Thymus (tissue), 11 donors: ENCODE measurements at regions not wholly inside any gene's neighbourhood (a gene's known extent, or its start where the extent isn't known, plus 50 kb on each side); places are given as distances from the start of the nearest gene placed in this dataset.

Experiments used
- DNase-seq, 9 donors: peaks; one replicate each; pipeline ENCODE4 v3.0.0-alpha.2; 2013; ENCODE audit warnings: low spot score in 9 of 9, low read depth in 6 of 9, missing footprints in 1 of 9
- H3K27ac ChIP-seq, 2 donors: one replicate each; pipeline ENCODE4 v1.5.1; 2013; ENCODE audit warnings: control low read depth in 1 of 2, low read depth in 1 of 2, low read length in 1 of 2, mild to moderate bottlenecking in 1 of 2, moderate library complexity in 1 of 2
- H3K27me3 ChIP-seq, 2 donors: one replicate each; pipeline ENCODE4 v1.5.1; 2013; ENCODE audit warnings: low read length in 1 of 2; ENCODE audit not compliant: control insufficient read depth in 2 of 2, insufficient read depth in 1 of 2
- H3K36me3 ChIP-seq, 2 donors: one replicate each; pipeline ENCODE4 v1.5.1; 2013; ENCODE audit warnings: low read length in 1 of 2, mild to moderate bottlenecking in 1 of 2, moderate library complexity in 1 of 2; ENCODE audit not compliant: control insufficient read depth in 2 of 2, insufficient read depth in 2 of 2
- H3K4me1 ChIP-seq, 2 donors: one replicate each; pipeline ENCODE4 v1.5.1; 2013; ENCODE audit warnings: low read length in 2 of 2; ENCODE audit not compliant: control insufficient read depth in 2 of 2, insufficient read depth in 2 of 2
- H3K4me3 ChIP-seq, 2 donors: one replicate each; pipeline ENCODE4 v1.5.1; 2013; ENCODE audit warnings: low read length in 2 of 2, control low read depth in 1 of 2, mild to moderate bottlenecking in 1 of 2
- H3K9me3 ChIP-seq, 2 donors: one replicate each; pipeline ENCODE4 v1.5.1; 2013; ENCODE audit warnings: low read length in 1 of 2, mild to moderate bottlenecking in 1 of 2; ENCODE audit not compliant: control insufficient read depth in 2 of 2, insufficient read depth in 1 of 2
- WGBS: extraction: QIAGEN DNeasy Blood & Tissue Kit; methylation state at CpG from one replicate; pipeline ENCODE4 v1.1.7; 2013; 5-methylcytosine and 5-hydroxymethylcytosine counted together
- donor health status: healthy.

GRCh38 chr17:6196355-6196754, 126.2 kb downstream of the WSCD1 start:
- no peak for DNase-seq
- Histone ChIP-seq H3K9me3 (no peaks in the 10 kb centered on the region), H3K27me3 (no peaks in the 10 kb centered on the region), H3K36me3 (no peaks in the 10 kb centered on the region), H3K4me3 (no peak overlapping the region), H3K27ac (no peak overlapping the region), H3K4me1 (no peaks in the 10 kb centered on the region)
- 94% methylated on average over 4 of the region's 4 CpGs for WGBS

DNA sequence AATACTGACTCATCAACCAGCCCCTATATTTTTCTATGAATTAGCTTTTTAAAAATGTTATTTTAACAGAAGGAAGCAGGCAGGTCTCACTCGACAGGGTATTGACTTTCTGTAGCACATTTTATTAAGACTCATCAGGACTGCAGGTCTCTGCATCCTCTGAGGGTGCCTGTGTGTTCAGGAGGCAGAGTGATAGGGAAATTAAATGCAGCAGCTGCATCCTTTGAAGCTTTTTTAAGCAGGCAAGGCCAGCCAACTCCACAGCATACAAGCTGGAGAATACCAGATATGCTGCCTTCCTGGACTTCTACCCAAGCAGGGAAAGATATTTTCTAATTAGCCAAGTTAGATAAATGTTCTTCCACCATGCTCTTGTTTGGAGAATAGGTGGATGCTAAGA, 124.9 kb downstream of the WSCD1 start:
- DNase-seq: no peak
- Histone ChIP-seq H3K4me3 (no peak overlapping the region), H3K36me3 (no peaks in the 10 kb centered on the region), H3K9me3 (no peaks in the 10 kb centered on the region), H3K4me1 (no peaks in the 10 kb centered on the region), H3K27me3 (no peaks in the 10 kb centered on the region), H3K27ac (no peak overlapping the region)
- WGBS: 37% methylated on average over 1 of the region's 1 CpG

GRCh38 chr17:6191405-6192324, 121.5 kb downstream of the WSCD1 start:
- H3K27me3 ChIP-seq: no peaks in the 10 kb centered on the region
- H3K4me3 ChIP-seq: no peak overlapping the region
- no peaks in the 10 kb centered on the region for H3K9me3 ChIP-seq
- H3K27ac ChIP-seq: no peak overlapping the region
- 78% methylated on average over 18 of the region's 18 CpGs for WGBS
- H3K36me3 ChIP-seq: no peaks in the 10 kb centered on the region
- no peaks in the 10 kb centered on the region for H3K4me1 ChIP-seq
- no peak for DNase-seq

DNA sequence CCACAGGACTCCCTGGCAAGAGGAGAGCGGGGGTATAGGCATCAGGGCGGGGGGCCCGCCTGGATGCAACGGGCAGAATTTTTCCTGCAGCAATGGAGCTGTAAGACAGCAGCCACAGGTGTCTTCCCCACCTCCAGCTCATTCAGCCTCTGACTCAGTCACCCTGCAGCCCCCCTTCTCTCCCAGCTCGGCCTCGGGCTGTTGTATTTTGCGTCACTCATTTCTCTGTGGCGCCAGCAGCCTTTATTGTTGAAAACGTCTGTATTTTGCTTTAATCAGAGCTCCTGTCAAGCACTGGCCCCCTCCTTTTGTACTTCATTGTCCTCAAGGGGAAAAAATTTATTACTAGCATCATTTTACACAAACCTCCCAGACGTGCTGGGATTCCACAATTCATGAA, 117.7 kb downstream of the WSCD1 start:
- Histone ChIP-seq H3K27ac (no peak overlapping the region), H3K9me3 (no peaks in the 10 kb centered on the region), H3K27me3 (no peaks in the 10 kb centered on the region), H3K4me1 (no peaks in the 10 kb centered on the region), H3K4me3 (no peak overlapping the region), H3K36me3 (no peaks in the 10 kb centered on the region)
- 56% methylated on average over 10 of the region's 10 CpGs for WGBS
- DNase-seq: no peak

GRCh38 chr17:6186998-6187397, 116.8 kb downstream of the WSCD1 start:
- DNase-seq: no peak
- Histone ChIP-seq H3K27ac (no peak overlapping the region), H3K27me3 (no peaks in the 10 kb centered on the region), H3K4me3 (no peak overlapping the region), H3K4me1 (no peaks in the 10 kb centered on the region), H3K9me3 (no peaks in the 10 kb centered on the region), H3K36me3 (no peaks in the 10 kb centered on the region)
- WGBS: 79% methylated on average over 1 of the region's 1 CpG

DNA sequence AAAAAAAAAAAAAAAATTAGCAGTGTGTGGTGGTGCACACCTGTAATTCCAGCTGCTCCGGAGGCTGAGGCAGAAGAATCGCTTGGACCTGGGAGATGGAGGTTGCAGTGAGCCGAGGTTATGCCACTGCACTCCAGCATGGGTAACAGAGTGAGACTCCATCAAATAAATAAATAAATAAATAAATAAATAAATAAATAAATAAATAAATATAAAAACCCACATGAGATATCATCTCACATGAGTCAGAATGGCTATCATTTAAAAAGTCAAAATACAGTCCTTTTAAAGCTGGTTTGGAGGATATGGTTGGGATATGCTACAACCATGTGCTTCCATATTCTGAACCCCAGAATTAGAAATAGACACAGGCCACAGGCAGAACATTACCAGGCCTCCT, 114.3 kb downstream of the WSCD1 start:
- no peaks in the 10 kb centered on the region for H3K4me1 ChIP-seq
- no peak for DNase-seq
- H3K4me3 ChIP-seq: no peak overlapping the region
- no peak overlapping the region for H3K27ac ChIP-seq
- 99% methylated on average over 3 of the region's 3 CpGs for WGBS
- H3K9me3 ChIP-seq: no peaks in the 10 kb centered on the region
- H3K27me3 ChIP-seq: no peaks in the 10 kb centered on the region
- H3K36me3 ChIP-seq: no peaks in the 10 kb centered on the region

DNA sequence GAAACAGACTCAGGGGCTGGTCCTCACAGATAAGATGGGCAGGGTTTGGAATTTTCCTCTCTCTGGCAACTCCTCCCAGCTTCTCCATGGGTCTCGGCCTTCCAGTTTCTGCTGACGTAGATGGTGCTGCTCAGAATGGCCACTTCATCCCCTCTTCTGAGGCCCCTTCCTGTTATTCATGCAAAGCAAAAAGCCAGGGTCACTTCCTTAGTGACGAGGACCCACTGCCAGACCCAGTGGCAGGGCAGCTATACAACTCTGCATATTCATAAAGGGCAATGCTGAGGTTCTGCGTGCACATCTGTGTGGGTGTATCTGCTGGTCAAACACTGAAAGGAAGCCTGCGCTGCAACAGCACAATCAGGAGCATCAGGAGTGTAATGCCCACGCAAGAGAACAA, 108.8 kb downstream of the WSCD1 start:
- H3K27ac ChIP-seq: no peak overlapping the region
- H3K4me1 ChIP-seq: no peaks in the 10 kb centered on the region
- DNase-seq: no peak
- 40% methylated on average over 6 of the region's 6 CpGs for WGBS
- H3K9me3 ChIP-seq: no peaks in the 10 kb centered on the region
- H3K4me3 ChIP-seq: no peak overlapping the region
- no peaks in the 10 kb centered on the region for H3K27me3 ChIP-seq
- no peaks in the 10 kb centered on the region for H3K36me3 ChIP-seq

GRCh38 chr17:6177941-6178694, 107.9 kb downstream of the WSCD1 start:
- H3K4me3 ChIP-seq: no peak overlapping the region
- H3K9me3 ChIP-seq: no peaks in the 10 kb centered on the region
- DNase-seq: no peak
- 91% methylated on average over 5 of the region's 5 CpGs for WGBS
- no peaks in the 10 kb centered on the region for H3K4me1 ChIP-seq
- no peaks in the 10 kb centered on the region for H3K27me3 ChIP-seq
- no peaks in the 10 kb centered on the region for H3K36me3 ChIP-seq
- no peak overlapping the region for H3K27ac ChIP-seq
